Thoracic aorta (tissue), 2 donors: ENCODE measurements at regions not wholly inside any gene's neighbourhood (a gene's known extent, or its start where the extent isn't known, plus 50 kb on each side); places are given as distances from the start of the nearest gene placed in this dataset.

ENCODE experiments used
- ATAC-seq: fragments of 150-250 bp; one replicate; pipeline ENCODE4 v1.8.0; 2017; ENCODE audit warnings: low read depth; ENCODE audit not compliant: insufficient number of reproducible peaks, low FRiP score
- DNase-seq: peaks from one replicate; pipeline ENCODE4 v3.0.0-alpha.2; 2020; ENCODE audit warnings: low spot score
- H3K27ac ChIP-seq, 2 donors: fragments of 200-600 bp; sonication (generic); 1 replicate in 1 of 2; 2 replicates in 1 of 2; pipeline ENCODE4 v1.5.1; 2016; ENCODE audit warnings: mild to moderate bottlenecking in 2 of 2, moderate library complexity in 2 of 2
- H3K27me3 ChIP-seq: fragments of 200-600 bp; sonication (generic); replicated peaks from 2 replicates; pipeline ENCODE4 v1.6.0; 2016; ENCODE audit warnings: mild to moderate bottlenecking; ENCODE audit not compliant: insufficient read depth
- H3K36me3 ChIP-seq: fragments of 200-600 bp; sonication (generic); one replicate; pipeline ENCODE4 v1.5.1; 2016
- H3K4me1 ChIP-seq, 2 donors: fragments of 200-600 bp; sonication (generic); 1 replicate in 1 of 2; 2 replicates in 1 of 2; pipeline versions ENCODE4 v1.5.1 to v1.6.0; 2016; ENCODE audit warnings: low read depth in 2 of 2, mild to moderate bottlenecking in 1 of 2; ENCODE audit not compliant: control insufficient read depth in 1 of 2
- H3K4me3 ChIP-seq: fragments of 200-600 bp; sonication (generic); 2 replicates; pipeline ENCODE4 v1.5.1; 2016; ENCODE audit warnings: mild to moderate bottlenecking
- H3K9me3 ChIP-seq: fragments of 200-600 bp; sonication (generic); 2 replicates; pipeline ENCODE4 v1.5.1; 2016
- TF ChIP-seq, protein P1 (sequence below): fragments of 200-600 bp; sonication (generic); IDR thresholded peaks from one replicate; pipeline ENCODE4 v1.5.1; 2019; ENCODE audit warnings: antibody characterized with exemption

DNA sequence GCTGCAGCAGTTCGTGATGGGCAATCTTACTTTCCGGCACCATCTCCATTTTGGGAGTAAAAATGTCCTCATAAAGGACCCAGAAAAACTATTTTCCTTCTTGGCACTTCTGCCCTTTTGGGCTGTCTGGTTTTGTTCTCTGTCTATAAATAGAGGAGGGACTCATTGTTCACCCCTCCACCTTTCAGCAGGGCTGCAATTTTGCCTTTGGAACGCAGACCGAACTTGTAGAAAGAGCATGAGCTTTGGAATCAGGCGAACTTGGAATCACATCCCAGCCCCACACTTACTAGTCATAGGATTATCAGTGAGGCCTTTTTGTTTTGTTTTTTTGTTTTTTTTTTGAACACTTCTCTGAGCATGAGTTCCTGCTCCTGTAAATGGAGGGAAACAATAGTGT is 178.1 kb upstream of the IL12B start:
- peak; percentile 62 for ATAC-seq
- H3K36me3 ChIP-seq, result no peaks in the 10 kb centered on the region
- TF ChIP-seq, protein P1, sequence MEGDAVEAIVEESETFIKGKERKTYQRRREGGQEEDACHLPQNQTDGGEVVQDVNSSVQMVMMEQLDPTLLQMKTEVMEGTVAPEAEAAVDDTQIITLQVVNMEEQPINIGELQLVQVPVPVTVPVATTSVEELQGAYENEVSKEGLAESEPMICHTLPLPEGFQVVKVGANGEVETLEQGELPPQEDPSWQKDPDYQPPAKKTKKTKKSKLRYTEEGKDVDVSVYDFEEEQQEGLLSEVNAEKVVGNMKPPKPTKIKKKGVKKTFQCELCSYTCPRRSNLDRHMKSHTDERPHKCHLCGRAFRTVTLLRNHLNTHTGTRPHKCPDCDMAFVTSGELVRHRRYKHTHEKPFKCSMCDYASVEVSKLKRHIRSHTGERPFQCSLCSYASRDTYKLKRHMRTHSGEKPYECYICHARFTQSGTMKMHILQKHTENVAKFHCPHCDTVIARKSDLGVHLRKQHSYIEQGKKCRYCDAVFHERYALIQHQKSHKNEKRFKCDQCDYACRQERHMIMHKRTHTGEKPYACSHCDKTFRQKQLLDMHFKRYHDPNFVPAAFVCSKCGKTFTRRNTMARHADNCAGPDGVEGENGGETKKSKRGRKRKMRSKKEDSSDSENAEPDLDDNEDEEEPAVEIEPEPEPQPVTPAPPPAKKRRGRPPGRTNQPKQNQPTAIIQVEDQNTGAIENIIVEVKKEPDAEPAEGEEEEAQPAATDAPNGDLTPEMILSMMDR, result no peak

DNA sequence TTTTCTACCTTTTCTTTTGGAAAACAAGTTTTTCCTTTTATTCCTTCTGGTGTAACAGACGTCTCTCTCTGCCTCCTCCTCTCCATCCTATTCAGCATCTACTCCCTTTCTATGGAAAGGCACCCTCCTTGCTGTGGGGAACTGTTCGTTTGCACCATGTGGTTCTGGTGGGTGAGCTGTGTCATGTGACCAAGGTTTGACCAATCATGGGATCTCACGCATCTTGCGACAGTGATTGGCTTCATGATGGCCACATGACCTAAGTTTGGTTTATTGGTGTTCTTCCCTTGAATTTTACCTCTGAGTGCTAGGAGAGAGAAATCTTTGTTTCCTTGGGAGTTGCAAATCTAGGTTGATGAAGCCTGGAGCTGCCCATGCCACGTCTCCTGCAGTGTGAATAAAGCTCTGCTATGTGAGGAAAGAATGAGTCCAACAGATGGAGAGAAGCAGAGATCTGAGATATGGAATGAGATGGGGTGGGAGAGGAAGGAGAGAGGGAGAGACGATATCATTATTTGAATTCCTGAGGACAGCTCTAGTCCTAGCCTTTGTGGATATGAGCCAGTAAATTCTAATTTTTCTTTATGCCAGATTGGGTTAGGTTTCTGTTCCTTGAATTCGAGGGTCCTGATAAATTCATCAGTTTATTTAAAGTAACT is 178.8 kb upstream of the IL12B start:
- H3K4me3 ChIP-seq, result no peak overlapping the region
- H3K27me3 ChIP-seq, result no peaks in the 10 kb centered on the region
- no peak for ATAC-seq
- H3K36me3 ChIP-seq, result no peaks in the 10 kb centered on the region
- TF ChIP-seq, protein P1, result no peak
- no peak for DNase-seq
- H3K27ac ChIP-seq, result peak overlapping the region; percentile 80 to 84
- H3K9me3 ChIP-seq, result no peaks in the 10 kb centered on the region
- H3K4me1 ChIP-seq, result peaks cover 13 to 67% of the 10 kb centered on the region in 2 donors

More for the DNA sequence above, 178.1 kb upstream of the IL12B start:
- no peak for DNase-seq
- Histone ChIP-seq H3K4me3 (no peak overlapping the region), H3K9me3 (no peaks in the 10 kb centered on the region), H3K27ac (peak overlapping the region; percentile 80 to 84), H3K27me3 (no peaks in the 10 kb centered on the region), H3K4me1 (peaks cover 13 to 70% of the 10 kb centered on the region in 2 donors)

DNA sequence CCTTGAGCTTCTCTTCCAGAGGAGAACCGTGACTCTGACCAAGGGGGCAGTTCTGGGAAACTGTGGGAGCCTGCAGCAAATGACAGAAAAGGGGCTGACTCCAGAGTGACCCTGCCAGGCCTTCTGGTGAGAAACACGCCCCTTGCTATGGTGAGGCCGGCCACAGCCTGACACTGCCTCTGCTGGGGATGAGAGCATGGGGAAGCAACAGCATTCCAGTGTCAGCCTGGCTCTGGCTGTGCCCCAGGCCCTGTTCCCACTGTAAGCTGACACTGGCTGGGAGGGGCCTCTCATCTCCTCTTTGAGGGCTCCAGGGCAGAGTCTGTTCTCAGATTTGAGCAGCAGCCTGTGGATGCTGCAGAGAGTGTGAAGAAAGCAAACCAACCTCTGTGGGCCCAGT is 180.0 kb upstream of the IL12B start:
- DNase-seq (no peak), ATAC-seq (no peak)
- Histone ChIP-seq H3K9me3 (no peaks in the 10 kb centered on the region), H3K4me1 (peaks cover 11 to 57% of the 10 kb centered on the region in 2 donors), H3K36me3 (no peaks in the 10 kb centered on the region), H3K27ac (peak overlapping the region; percentile 80 to 84), H3K27me3 (no peaks in the 10 kb centered on the region), H3K4me3 (no peak overlapping the region)
- TF ChIP-seq, protein P1, result no peak

DNA sequence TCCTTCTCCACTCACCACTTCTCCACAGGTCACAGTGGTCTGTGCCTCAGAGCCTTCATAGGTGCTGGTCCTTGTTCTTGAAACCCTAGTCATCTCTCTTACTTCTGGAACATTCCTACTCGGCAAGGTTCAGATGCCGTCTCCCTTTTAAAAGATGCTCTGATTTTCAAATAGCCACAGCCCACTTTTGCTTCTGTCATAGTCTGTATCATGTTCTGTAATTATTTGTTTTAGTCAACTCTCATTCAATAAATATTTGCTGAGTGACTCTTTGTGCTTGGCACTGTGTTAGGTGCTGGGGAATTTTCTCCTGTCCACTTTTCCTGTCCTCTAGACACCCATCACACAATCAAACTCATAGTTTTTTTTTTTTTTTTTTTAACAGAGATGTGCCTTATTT is 181.3 kb upstream of the IL12B start:
- Histone ChIP-seq H3K9me3 (no peaks in the 10 kb centered on the region), H3K27me3 (no peaks in the 10 kb centered on the region), H3K4me3 (no peak overlapping the region), H3K27ac (no peak overlapping the region), H3K4me1 (peaks cover 10 to 67% of the 10 kb centered on the region in 2 donors), H3K36me3 (no peaks in the 10 kb centered on the region)
- TF ChIP-seq, protein P1, result no peak
- ATAC-seq (no peak), DNase-seq (no peak)

DNA sequence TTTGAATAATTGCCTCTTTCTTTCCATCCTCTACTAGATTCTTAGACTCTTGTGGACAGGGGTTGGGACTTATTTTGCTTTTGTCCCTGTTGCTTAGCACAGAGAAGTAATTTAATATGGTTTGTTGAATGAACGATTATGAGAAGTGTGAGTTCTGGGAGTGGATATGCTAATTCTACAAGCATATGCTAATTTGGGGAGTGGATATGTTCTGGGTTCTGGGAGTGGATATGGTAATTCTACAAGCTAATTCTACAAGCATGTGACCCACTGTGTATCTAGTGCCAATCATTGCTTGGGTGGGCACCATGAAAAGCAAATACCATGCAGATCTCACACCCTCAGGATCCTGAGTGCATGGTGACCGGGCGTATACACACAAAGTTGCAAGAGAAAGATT is 181.8 kb upstream of the IL12B start:
- H3K27ac ChIP-seq, result no peak overlapping the region
- peaks cover 10 to 70% of the 10 kb centered on the region in 2 donors for H3K4me1 ChIP-seq
- DNase-seq (no peak), ATAC-seq (no peak)
- TF ChIP-seq, protein P1, result no peak
- no peak overlapping the region for H3K4me3 ChIP-seq
- H3K36me3 ChIP-seq, result no peaks in the 10 kb centered on the region
- H3K27me3 ChIP-seq, result no peaks in the 10 kb centered on the region
- H3K9me3 ChIP-seq, result no peaks in the 10 kb centered on the region
